SU-DHL-6 (cell line): ENCODE measurements at regions not wholly inside any gene's neighbourhood (a gene's known extent, or its start where the extent isn't known, plus 50 kb on each side); places are given as distances from the start of the nearest gene placed in this dataset.

ENCODE experiments used
- EZH2phosphoT487 ChIP-seq: fragments of 200-600 bp; sonication (generic), shearing (Covaris generic); conservative IDR thresholded peaks from 2 replicates; pipeline ENCODE4 v1.6.1; 2018; ENCODE audit warnings: mild to moderate bottlenecking, antibody characterized with exemption, low read length, moderate library complexity, mixed read lengths
- TF ChIP-seq, protein P1 (sequence below): fragments of 200-600 bp; sonication (generic); IDR thresholded peaks from one replicate; pipeline ENCODE4 v1.5.1; 2017; ENCODE audit warnings: antibody characterized with exemption, mild to moderate bottlenecking, low read length, moderate library complexity; ENCODE audit not compliant: insufficient read depth, poor library complexity, severe bottlenecking

GRCh38 chr18:25686960-25687500 lies 335.1 kb upstream of the ZNF521 start:
- TF ChIP-seq, protein P1, sequence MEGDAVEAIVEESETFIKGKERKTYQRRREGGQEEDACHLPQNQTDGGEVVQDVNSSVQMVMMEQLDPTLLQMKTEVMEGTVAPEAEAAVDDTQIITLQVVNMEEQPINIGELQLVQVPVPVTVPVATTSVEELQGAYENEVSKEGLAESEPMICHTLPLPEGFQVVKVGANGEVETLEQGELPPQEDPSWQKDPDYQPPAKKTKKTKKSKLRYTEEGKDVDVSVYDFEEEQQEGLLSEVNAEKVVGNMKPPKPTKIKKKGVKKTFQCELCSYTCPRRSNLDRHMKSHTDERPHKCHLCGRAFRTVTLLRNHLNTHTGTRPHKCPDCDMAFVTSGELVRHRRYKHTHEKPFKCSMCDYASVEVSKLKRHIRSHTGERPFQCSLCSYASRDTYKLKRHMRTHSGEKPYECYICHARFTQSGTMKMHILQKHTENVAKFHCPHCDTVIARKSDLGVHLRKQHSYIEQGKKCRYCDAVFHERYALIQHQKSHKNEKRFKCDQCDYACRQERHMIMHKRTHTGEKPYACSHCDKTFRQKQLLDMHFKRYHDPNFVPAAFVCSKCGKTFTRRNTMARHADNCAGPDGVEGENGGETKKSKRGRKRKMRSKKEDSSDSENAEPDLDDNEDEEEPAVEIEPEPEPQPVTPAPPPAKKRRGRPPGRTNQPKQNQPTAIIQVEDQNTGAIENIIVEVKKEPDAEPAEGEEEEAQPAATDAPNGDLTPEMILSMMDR, result no peak
- TF ChIP-seq EZH2phosphoT487, result no peak
